Stimulated activated naive CD8-positive, alpha-beta T cell treated with anti-CD3 and anti-CD28 coated beads, Interleukin-15, Interleukin-2, amounts not matched to agents 100 ng/mL and 50 ng/mL, for 24 hours (primary cell): ENCODE measurements at regions not wholly inside any gene's neighbourhood (a gene's known extent, or its start where the extent isn't known, plus 50 kb on each side); places are given as distances from the start of the nearest gene placed in this dataset.

Experiments
- H3K27ac Mint-ChIP-seq: one replicate; pipeline ENCODE4 v1.8.0; 2021; ENCODE audit warnings: mild to moderate bottlenecking, mixed read lengths
- H3K27me3 Mint-ChIP-seq: one replicate; pipeline ENCODE4 v1.8.0; 2021; ENCODE audit warnings: mixed read lengths
- H3K36me3 Mint-ChIP-seq: one replicate; pipeline ENCODE4 v1.8.0; 2021; ENCODE audit warnings: low read depth, mixed read lengths
- H3K4me1 Mint-ChIP-seq: one replicate; pipeline ENCODE4 v1.8.0; 2021; ENCODE audit warnings: low read depth, mixed read lengths
- H3K4me3 Mint-ChIP-seq: one replicate; pipeline ENCODE4 v1.8.0; 2021; ENCODE audit warnings: mild to moderate bottlenecking, mixed read lengths
- H3K9me3 Mint-ChIP-seq: one replicate; pipeline ENCODE4 v1.8.0; 2021; ENCODE audit warnings: mixed read lengths

- no peak overlapping the region for H3K4me3 Mint-ChIP-seq
- no peak overlapping the region for H3K27ac Mint-ChIP-seq
- no peaks in the 10 kb centered on the region for H3K4me1 Mint-ChIP-seq
- H3K36me3 Mint-ChIP-seq, result no peaks in the 10 kb centered on the region
- H3K9me3 Mint-ChIP-seq, result no peaks in the 10 kb centered on the region
- no peaks in the 10 kb centered on the region for H3K27me3 Mint-ChIP-seq
Observed at GRCh38 chr6:40802481-40802880, 215.3 kb upstream of the LRFN2 start.

- Mint-ChIP-seq H3K9me3 (no peaks in the 10 kb centered on the region), H3K4me1 (no peaks in the 10 kb centered on the region), H3K27me3 (no peaks in the 10 kb centered on the region), H3K36me3 (no peaks in the 10 kb centered on the region), H3K4me3 (no peak overlapping the region), H3K27ac (no peak overlapping the region)
Observed at GRCh38 chr6:40799296-40800140, 212.4 kb upstream of the LRFN2 start.

GRCh38 chr6:40798069-40798770 lies 211.1 kb upstream of the LRFN2 start:
- no peak overlapping the region for H3K4me3 Mint-ChIP-seq
- H3K27me3 Mint-ChIP-seq, result no peaks in the 10 kb centered on the region
- no peak overlapping the region for H3K27ac Mint-ChIP-seq
- H3K9me3 Mint-ChIP-seq, result no peaks in the 10 kb centered on the region
- no peaks in the 10 kb centered on the region for H3K4me1 Mint-ChIP-seq
- no peaks in the 10 kb centered on the region for H3K36me3 Mint-ChIP-seq

GRCh38 chr6:40796260-40797221 lies 209.4 kb upstream of the LRFN2 start:
- Mint-ChIP-seq H3K4me1 (no peaks in the 10 kb centered on the region), H3K36me3 (no peaks in the 10 kb centered on the region), H3K27me3 (no peaks in the 10 kb centered on the region), H3K9me3 (no peaks in the 10 kb centered on the region), H3K27ac (no peak overlapping the region), H3K4me3 (no peak overlapping the region)

GRCh38 chr6:40794586-40794985 lies 207.4 kb upstream of the LRFN2 start:
- Mint-ChIP-seq H3K27me3 (no peaks in the 10 kb centered on the region), H3K27ac (no peak overlapping the region), H3K4me1 (no peaks in the 10 kb centered on the region), H3K36me3 (no peaks in the 10 kb centered on the region), H3K9me3 (no peaks in the 10 kb centered on the region), H3K4me3 (no peak overlapping the region)

GRCh38 chr6:40792183-40792582 lies 205.0 kb upstream of the LRFN2 start:
- Mint-ChIP-seq H3K27me3 (no peaks in the 10 kb centered on the region), H3K9me3 (no peaks in the 10 kb centered on the region), H3K4me3 (no peak overlapping the region), H3K36me3 (no peaks in the 10 kb centered on the region), H3K4me1 (peaks cover 16% of the 10 kb centered on the region), H3K27ac (no peak overlapping the region)

GRCh38 chr6:40791004-40791403 lies 203.8 kb upstream of the LRFN2 start:
- no peaks in the 10 kb centered on the region for H3K36me3 Mint-ChIP-seq
- no peak overlapping the region for H3K4me3 Mint-ChIP-seq
- H3K27me3 Mint-ChIP-seq, result no peaks in the 10 kb centered on the region
- no peak overlapping the region for H3K27ac Mint-ChIP-seq
- peaks cover 16% of the 10 kb centered on the region for H3K4me1 Mint-ChIP-seq
- no peaks in the 10 kb centered on the region for H3K9me3 Mint-ChIP-seq

- Mint-ChIP-seq H3K27ac (peak overlapping the region; percentile 69), H3K27me3 (no peaks in the 10 kb centered on the region), H3K36me3 (no peaks in the 10 kb centered on the region), H3K9me3 (no peaks in the 10 kb centered on the region), H3K4me3 (peak overlapping the region; percentile 38), H3K4me1 (peaks cover 16% of the 10 kb centered on the region)
Observed at GRCh38 chr6:40788661-40789655, 201.8 kb upstream of the LRFN2 start.

GRCh38 chr6:40782355-40782754 lies 195.2 kb upstream of the LRFN2 start:
- H3K27me3 Mint-ChIP-seq, result no peaks in the 10 kb centered on the region
- no peaks in the 10 kb centered on the region for H3K4me1 Mint-ChIP-seq
- no peak overlapping the region for H3K4me3 Mint-ChIP-seq
- no peaks in the 10 kb centered on the region for H3K36me3 Mint-ChIP-seq
- no peak overlapping the region for H3K27ac Mint-ChIP-seq
- no peaks in the 10 kb centered on the region for H3K9me3 Mint-ChIP-seq

GRCh38 chr6:40780637-40781036 lies 193.5 kb upstream of the LRFN2 start:
- no peak overlapping the region for H3K4me3 Mint-ChIP-seq
- H3K4me1 Mint-ChIP-seq, result no peaks in the 10 kb centered on the region
- H3K9me3 Mint-ChIP-seq, result no peaks in the 10 kb centered on the region
- no peaks in the 10 kb centered on the region for H3K27me3 Mint-ChIP-seq
- H3K27ac Mint-ChIP-seq, result no peak overlapping the region
- no peaks in the 10 kb centered on the region for H3K36me3 Mint-ChIP-seq

- no peak overlapping the region for H3K4me3 Mint-ChIP-seq
- H3K36me3 Mint-ChIP-seq, result no peaks in the 10 kb centered on the region
- no peaks in the 10 kb centered on the region for H3K9me3 Mint-ChIP-seq
- no peaks in the 10 kb centered on the region for H3K27me3 Mint-ChIP-seq
- no peak overlapping the region for H3K27ac Mint-ChIP-seq
- no peaks in the 10 kb centered on the region for H3K4me1 Mint-ChIP-seq
Observed at GRCh38 chr6:40779409-40779808, 192.2 kb upstream of the LRFN2 start.

- Mint-ChIP-seq H3K27me3 (no peaks in the 10 kb centered on the region), H3K4me3 (no peak overlapping the region), H3K9me3 (no peaks in the 10 kb centered on the region), H3K36me3 (no peaks in the 10 kb centered on the region), H3K4me1 (no peaks in the 10 kb centered on the region), H3K27ac (no peak overlapping the region)
Observed at GRCh38 chr6:40778918-40779317, 191.8 kb upstream of the LRFN2 start.

GRCh38 chr6:40778196-40778595 lies 191.0 kb upstream of the LRFN2 start:
- Mint-ChIP-seq H3K27me3 (no peaks in the 10 kb centered on the region), H3K4me3 (no peak overlapping the region), H3K36me3 (no peaks in the 10 kb centered on the region), H3K27ac (no peak overlapping the region), H3K4me1 (no peaks in the 10 kb centered on the region), H3K9me3 (no peaks in the 10 kb centered on the region)

- Mint-ChIP-seq H3K27ac (no peak overlapping the region), H3K27me3 (peaks cover 6% of the 10 kb centered on the region), H3K4me3 (no peak overlapping the region), H3K4me1 (no peaks in the 10 kb centered on the region), H3K9me3 (peaks cover 3% of the 10 kb centered on the region), H3K36me3 (no peaks in the 10 kb centered on the region)
Observed at GRCh38 chr6:40774932-40775331, 187.8 kb upstream of the LRFN2 start.
